Psoas muscle (tissue), 7 donors: ENCODE measurements at regions not wholly inside any gene's neighbourhood (a gene's known extent, or its start where the extent isn't known, plus 50 kb on each side); places are given as distances from the start of the nearest gene placed in this dataset.
A peak's percentile ranks its signal among the peaks of the same experiment; 100 is the strongest.

Experiments
- ATAC-seq, 4 donors: fragments of 200-7000 bp; cut with Tn5 transposase; one replicate each; pipeline ENCODE4 v1.9.1; 2020; ENCODE audit warnings: moderate library complexity in 3 of 4, mild to moderate bottlenecking in 2 of 4
- DNase-seq, 2 donors: peaks; one replicate each; pipeline ENCODE4 v3.0.0-alpha.2; 2020
- H3K27ac ChIP-seq: fragments of 200-600 bp; one replicate; pipeline ENCODE4 v1.8.0; 2022
- H3K27me3 ChIP-seq, 3 donors: fragments of 200-600 bp in 1 of 3; one replicate each; pipeline versions ENCODE4 v1.6.1 to v1.8.0; 2013 to 2022; ENCODE audit warnings: low read length in 2 of 3, mild to moderate bottlenecking in 2 of 3, moderate library complexity in 1 of 3; ENCODE audit not compliant: insufficient read depth in 3 of 3
- H3K36me3 ChIP-seq, 2 donors: fragments of 200-600 bp in 1 of 2; one replicate each; pipeline versions ENCODE4 v1.6.1 to v1.8.0; 2013 to 2022; ENCODE audit warnings: low read depth in 1 of 2, mild to moderate bottlenecking in 1 of 2, moderate library complexity in 1 of 2; ENCODE audit not compliant: insufficient read depth in 1 of 2
- H3K4me1 ChIP-seq: fragments of 200-600 bp; one replicate; pipeline ENCODE4 v1.8.0; 2022
- H3K4me3 ChIP-seq: fragments of 200-600 bp; one replicate; pipeline ENCODE4 v1.8.0; 2022; ENCODE audit warnings: mild to moderate bottlenecking
- H3K9me3 ChIP-seq: fragments of 200-600 bp; one replicate; pipeline ENCODE4 v1.8.0; 2022
- CTCF ChIP-seq: fragments of 200-600 bp; IDR thresholded peaks from one replicate; pipeline ENCODE4 v1.8.0; 2022; ENCODE audit warnings: antibody characterized with exemption
- WGBS, 3 donors: extraction: QIAGEN DNeasy Blood & Tissue Kit; methylation state at CpG; one replicate each; pipeline versions ENCODE4 v1.1.6 to v1.1.7; 2013; 5-methylcytosine and 5-hydroxymethylcytosine counted together
- intact Hi-C, 2 donors: fragments of 100-400 bp; cut with DNase I; formaldehyde crosslinking; loops; one replicate each; pipeline versions ENCODE4 v1.11.0 to v1.14.2; 2022
- donor health status: healthy with polysubstance abuse.
- donor health status: DM: no; HTN: no; CAD: no; lungs with moderate emphysema.
- donor health status: Bipolar disorder and iron deficiency.
- donor health status: healthy.
- donor health status: DM: yes; HTN: yes; CAD: no.
- donor health status: DM: no; HTN: no; CAD: no.
- donor health status: DM: yes; HTN: yes; CAD: no.

DNA sequence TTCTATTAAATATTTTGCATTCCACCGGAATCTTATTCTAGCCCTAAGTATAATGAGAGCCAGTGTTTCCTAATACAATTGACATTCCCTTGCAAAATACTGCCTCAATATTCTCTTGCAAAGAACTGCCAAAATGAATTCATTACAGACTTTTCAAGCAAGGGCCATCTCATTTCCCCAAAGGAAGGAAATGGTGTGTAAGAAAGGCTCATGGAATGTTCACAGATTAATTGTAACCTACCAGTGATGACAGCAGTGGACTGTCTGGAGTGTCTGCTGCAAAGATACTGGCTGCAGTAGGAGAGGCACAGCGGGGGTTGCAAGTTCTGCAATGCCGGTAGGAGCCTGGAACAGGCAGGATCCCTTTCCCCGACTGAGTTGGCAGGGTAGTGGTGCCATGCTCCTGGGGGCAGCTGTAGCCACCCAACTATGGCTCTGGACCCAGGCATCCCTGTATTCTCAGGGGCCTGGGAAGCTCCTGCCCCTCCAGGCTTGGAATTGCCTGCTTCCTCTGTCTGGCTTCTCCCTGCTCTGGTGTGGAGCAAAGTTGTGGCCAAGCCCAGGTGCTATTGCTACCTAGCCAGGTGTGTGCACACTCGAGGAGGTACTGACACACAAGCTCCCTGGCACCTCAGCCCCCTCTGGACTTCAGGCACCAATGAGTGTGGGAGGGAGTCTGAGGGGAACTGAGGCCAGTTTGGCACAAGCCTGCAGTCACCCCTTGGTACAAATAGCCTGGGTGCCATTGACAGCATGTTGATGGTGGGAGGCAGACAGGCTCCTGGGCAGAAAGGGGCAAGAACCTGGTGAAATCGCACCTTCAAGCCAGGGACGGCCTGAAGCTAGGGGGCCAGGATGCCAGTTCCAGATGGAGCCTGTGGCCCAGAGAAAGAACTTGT, 1371.0 kb downstream of the KCNT2 start:
- no peak for TF ChIP-seq CTCF
- Histone ChIP-seq H3K27ac (no peak overlapping the region), H3K9me3 (no peaks in the 10 kb centered on the region), H3K36me3 (no peaks in the 10 kb centered on the region), H3K4me3 (no peak overlapping the region), H3K4me1 (no peaks in the 10 kb centered on the region), H3K27me3 (no peaks in the 10 kb centered on the region)
- no peak for ATAC-seq
- intact Hi-C loops, result no loop called here
- peak in 1 of 2 donors; percentile 37 for DNase-seq
- 57 to 61% (median 61%) methylated on average over 7 of the region's 7 CpGs for WGBS, 3 donors

- no peak for ATAC-seq
- 94 to 95% (median 94%) methylated on average over 22 of the region's 22 CpGs for WGBS, 3 donors
- DNase-seq, result peak in 1 of 2 donors; percentile 30
These were observed 1389.6 kb downstream of the KCNT2 start for GRCh38 chr1:195218428-195219212.

DNA sequence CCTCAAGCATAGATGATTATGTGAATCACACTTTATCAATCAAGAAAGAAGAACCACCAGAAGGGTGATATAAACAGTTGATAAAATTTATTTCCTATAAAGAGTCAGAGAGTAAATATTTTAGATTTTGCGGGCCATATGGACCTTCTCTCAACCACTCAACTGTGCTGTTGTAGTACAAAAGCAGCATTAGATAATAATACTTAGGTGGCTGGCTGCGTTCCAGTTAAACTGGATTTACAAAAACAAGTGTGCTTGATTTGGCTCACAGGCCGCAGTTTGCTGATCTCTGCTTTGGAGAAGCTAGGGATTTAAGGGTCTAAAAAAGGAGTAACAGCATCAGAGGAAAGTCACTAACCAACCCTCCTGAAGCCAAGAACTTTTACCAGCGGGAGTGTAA, 1406.0 kb downstream of the KCNT2 start:
- TF ChIP-seq CTCF, result no peak
- DNase-seq (no peak), ATAC-seq (no peak)
- intact Hi-C loops, result no loop called here
- no peak overlapping the region for H3K27ac ChIP-seq
- H3K36me3 ChIP-seq, result no peaks in the 10 kb centered on the region
- WGBS, 3 donors, result 68 to 78% (median 74%) methylated on average over 4 of the region's 4 CpGs
- no peaks in the 10 kb centered on the region for H3K4me1 ChIP-seq
- H3K27me3 ChIP-seq, result no peaks in the 10 kb centered on the region
- no peak overlapping the region for H3K4me3 ChIP-seq
- H3K9me3 ChIP-seq, result no peaks in the 10 kb centered on the region

More at GRCh38 chr1:195218428-195219212, 1389.6 kb downstream of the KCNT2 start:
- H3K4me1 ChIP-seq, result no peaks in the 10 kb centered on the region
- H3K9me3 ChIP-seq, result peaks cover 9% of the 10 kb centered on the region
- no peaks in the 10 kb centered on the region for H3K27me3 ChIP-seq
- no peak overlapping the region for H3K4me3 ChIP-seq
- no peaks in the 10 kb centered on the region for H3K36me3 ChIP-seq
- TF ChIP-seq CTCF, result no peak
- intact Hi-C loops, result no loop called here
- H3K27ac ChIP-seq, result no peak overlapping the region

DNA sequence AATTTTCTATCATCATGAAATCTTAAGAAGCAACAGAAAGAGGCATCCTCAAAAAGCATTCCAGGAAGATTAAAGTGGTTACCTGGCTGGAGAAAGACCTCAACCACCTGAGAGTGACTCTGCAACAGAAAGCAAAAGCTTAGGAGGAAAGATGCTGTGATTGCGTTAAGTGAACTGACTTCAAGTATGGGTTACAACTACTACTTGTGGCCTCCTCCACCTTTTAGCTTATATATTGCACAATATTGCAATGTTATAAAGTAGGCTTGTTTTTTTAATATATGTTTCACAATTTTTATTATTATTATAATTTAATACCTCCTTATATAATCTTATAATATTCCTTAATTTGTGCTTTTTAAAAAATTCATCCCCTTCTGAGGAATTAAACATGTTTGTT, 1407.5 kb downstream of the KCNT2 start:
- intact Hi-C loops, result no loop called here

More for the DNA sequence above, 1407.5 kb downstream of the KCNT2 start:
- Histone ChIP-seq H3K4me1 (no peaks in the 10 kb centered on the region), H3K4me3 (no peak overlapping the region), H3K9me3 (no peaks in the 10 kb centered on the region), H3K36me3 (no peaks in the 10 kb centered on the region), H3K27ac (no peak overlapping the region), H3K27me3 (no peaks in the 10 kb centered on the region)
- no peak for ATAC-seq
- WGBS, 3 donors, result 94 to 97% (median 97%) methylated on average over 1 of the region's 1 CpG
- TF ChIP-seq CTCF, result no peak
- DNase-seq, result no peak
